Pancreas (tissue), 10 donors: ENCODE measurements at regions not wholly inside any gene's neighbourhood (a gene's known extent, or its start where the extent isn't known, plus 50 kb on each side); places are given as distances from the start of the nearest gene placed in this dataset.

Experiments
- ATAC-seq, 4 donors: fragments of 200-7000 bp; cut with Tn5 transposase; one replicate each; pipeline versions ENCODE4 v1.8.0 to v1.9.1; 2020; ENCODE audit warnings: mild to moderate bottlenecking in 4 of 4, moderate library complexity in 4 of 4
- DNase-seq, 6 donors: peaks; one replicate each; pipeline ENCODE4 v3.0.0-alpha.2; 2020
- FAIRE-seq: peaks from 2 replicates; lab custom pipeline; 2012; peaks lifted over from hg19 to GRCh38; lab: Jason Lieb, UNC
- H3K27ac ChIP-seq, 4 donors: fragments of 200-600 bp; sonication (generic); 1 replicate in 3 of 4; 2 replicates in 1 of 4; pipeline versions ENCODE4 v1.5.0 to v1.8.0; 2020
- H3K27me3 ChIP-seq, 4 donors: fragments of 200-600 bp; one replicate each; pipeline ENCODE4 v1.8.0; 2021
- H3K36me3 ChIP-seq, 3 donors: fragments of 200-600 bp; sonication (generic) in 1 of 3; one replicate each; pipeline versions ENCODE4 v1.5.0 to v1.8.0; 2020 to 2021
- H3K4me1 ChIP-seq, 3 donors: fragments of 200-600 bp; one replicate each; pipeline ENCODE4 v1.8.0; 2021
- H3K4me3 ChIP-seq, 4 donors: fragments of 200-600 bp; sonication (generic) in 2 of 4; one replicate each; pipeline versions ENCODE4 v1.5.0 to v1.8.0; 2020 to 2021
- H3K9me3 ChIP-seq, 4 donors: fragments of 200-600 bp; one replicate each; pipeline ENCODE4 v1.8.0; 2021
- CTCF ChIP-seq, 4 donors: fragments of 200-600 bp; sonication (generic) in 3 of 4; IDR thresholded peaks; one replicate each; pipeline versions ENCODE4 v1.5.0 to v1.8.0; 2021; ENCODE audit warnings: antibody characterized with exemption in 4 of 4
- WGBS, 2 donors: extraction: QIAGEN DNeasy Blood & Tissue Kit; methylation state at CpG; one replicate each; pipeline ENCODE4 v1.1.7; 2013; 5-methylcytosine and 5-hydroxymethylcytosine counted together
- intact Hi-C, 3 donors: fragments of 100-400 bp; cut with DNase I; formaldehyde crosslinking; loops; one replicate each; pipeline versions ENCODE4 v1.11.1 to v1.14.2; 2022
- donor health status: healthy with polysubstance abuse.
- donor health status: DM: no; HTN: no; CAD: no; lungs with moderate emphysema.
- donor health status: DM: no; HTN: no; CAD: no.
- donor health status: control.
- donor health status: control.
- donor health status: Bipolar disorder and iron deficiency.
- donor health status: DM: yes; HTN: yes; CAD: no.
- donor health status: DM: no; HTN: no; CAD: no.
- donor health status: DM: no; HTN: no; CAD: no.
- donor health status: DM: yes; HTN: yes; CAD: no.

- no peaks in the 10 kb centered on the region for H3K4me1 ChIP-seq
- no peak for DNase-seq
- no peaks in the 10 kb centered on the region for H3K36me3 ChIP-seq
- intact Hi-C loops, result no loop called here
- no peak overlapping the region for H3K4me3 ChIP-seq
- no peak for TF ChIP-seq CTCF (IDR thresholded peaks at IDR 0.05)
- ATAC-seq, result no peak
- 82 to 88% methylated on average over 1 of the region's 1 CpG for WGBS, 2 donors
- FAIRE-seq, result no peak
- H3K27me3 ChIP-seq, result no peaks in the 10 kb centered on the region
- no peaks in the 10 kb centered on the region for H3K9me3 ChIP-seq
- no peak overlapping the region for H3K27ac ChIP-seq
Observed at GRCh38 chr6:146949425-146949824, 254.8 kb upstream of the STXBP5 start.

GRCh38 chr6:146950351-146950835 is 253.8 kb upstream of the STXBP5 start:
- Histone ChIP-seq H3K27ac (no peak overlapping the region), H3K4me1 (no peaks in the 10 kb centered on the region), H3K4me3 (no peak overlapping the region), H3K27me3 (no peaks in the 10 kb centered on the region), H3K9me3 (no peaks in the 10 kb centered on the region), H3K36me3 (no peaks in the 10 kb centered on the region)
- DNase-seq (no peak), ATAC-seq (peak in 2 of 4 donors; percentile 74 to 82), FAIRE-seq (no peak)
- 63 to 64% methylated on average over 7 of the region's 7 CpGs for WGBS, 2 donors
- intact Hi-C loops, result no loop called here
- no peak for TF ChIP-seq CTCF (IDR thresholded peaks at IDR 0.05)

GRCh38 chr6:146955570-146955969 is 248.6 kb upstream of the STXBP5 start:
- Histone ChIP-seq H3K4me1 (no peaks in the 10 kb centered on the region), H3K4me3 (no peak overlapping the region), H3K27ac (no peak overlapping the region), H3K36me3 (no peaks in the 10 kb centered on the region), H3K9me3 (no peaks in the 10 kb centered on the region), H3K27me3 (no peaks in the 10 kb centered on the region)
- intact Hi-C loops, result no loop called here
- FAIRE-seq, result no peak
- TF ChIP-seq CTCF (IDR thresholded peaks at IDR 0.05), result no peak
- no peak for DNase-seq
- ATAC-seq, result no peak

GRCh38 chr6:146957181-146958093 is 246.8 kb upstream of the STXBP5 start:
- Histone ChIP-seq H3K4me3 (no peak overlapping the region), H3K27me3 (no peaks in the 10 kb centered on the region), H3K4me1 (no peaks in the 10 kb centered on the region), H3K36me3 (no peaks in the 10 kb centered on the region), H3K9me3 (no peaks in the 10 kb centered on the region), H3K27ac (no peak overlapping the region)
- WGBS, 2 donors, result 60 to 70% methylated on average over 5 of the region's 5 CpGs
- no peak for FAIRE-seq
- no peak for TF ChIP-seq CTCF (IDR thresholded peaks at IDR 0.05)
- intact Hi-C loops, result no loop called here
- no peak for DNase-seq
- ATAC-seq, result no peak

- FAIRE-seq, result no peak
- no peak overlapping the region for H3K4me3 ChIP-seq
- H3K36me3 ChIP-seq, result no peaks in the 10 kb centered on the region
- intact Hi-C loops, result no loop called here
- no peaks in the 10 kb centered on the region for H3K9me3 ChIP-seq
- no peak for ATAC-seq
- WGBS, 2 donors, result 95 to 97% methylated on average over 1 of the region's 1 CpG
- H3K4me1 ChIP-seq, result no peaks in the 10 kb centered on the region
- H3K27me3 ChIP-seq, result no peaks in the 10 kb centered on the region
- TF ChIP-seq CTCF (IDR thresholded peaks at IDR 0.05), result no peak
- H3K27ac ChIP-seq, result no peak overlapping the region
- no peak for DNase-seq
Observed at GRCh38 chr6:146961831-146962230, 242.4 kb upstream of the STXBP5 start.
